HG03378 (cell line): ENCODE measurements at regions not wholly inside any gene's neighbourhood (a gene's known extent, or its start where the extent isn't known, plus 50 kb on each side); places are given as distances from the start of the nearest gene placed in this dataset.
"Not testable (repeated sequence)": the region's sequence is repeated elsewhere in the genome, so short reads cannot be mapped to it uniquely, and the experiment has no call there.

Source experiments
- ATAC-seq: cut with Tn5 transposase; IDR thresholded peaks from one replicate; pipeline ENCODE4 v1.9.1; 2021; ENCODE audit warnings: mild to moderate bottlenecking, moderate library complexity; ENCODE audit not compliant: unreplicated experiment

DNA sequence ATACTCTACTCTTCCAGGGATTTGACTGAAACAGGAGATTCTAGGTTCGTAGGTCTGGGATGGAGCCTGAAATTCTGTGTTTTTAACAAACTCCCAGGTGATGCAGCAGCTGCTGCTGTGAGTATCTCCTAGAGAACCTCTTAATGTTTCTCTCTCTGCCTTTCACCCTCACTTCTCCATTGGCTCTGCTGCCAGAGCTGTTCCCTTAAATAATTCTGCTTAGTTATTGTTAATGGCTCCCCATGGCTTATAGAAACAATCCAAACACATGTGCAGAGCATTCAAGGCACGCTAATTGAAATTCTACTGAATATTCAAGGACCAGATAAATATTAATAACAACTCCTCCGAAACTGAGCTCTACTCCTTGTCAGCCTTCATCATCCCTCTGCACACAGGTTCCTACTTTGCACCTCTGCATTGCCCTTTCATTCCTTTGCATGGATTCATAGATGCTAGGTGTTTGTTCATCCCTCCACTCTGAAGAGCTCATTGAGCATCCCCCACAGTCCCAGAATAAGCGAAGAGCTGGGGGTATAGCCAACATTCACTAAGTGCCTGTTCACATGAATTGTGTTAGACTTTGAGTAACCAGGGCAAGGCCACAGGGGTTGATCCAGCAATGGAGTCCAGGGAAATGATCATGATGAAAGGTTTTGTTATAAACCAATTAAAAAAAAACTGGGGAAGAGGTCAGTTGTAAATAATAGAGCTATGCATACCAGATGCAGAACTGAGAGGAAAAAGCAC lies 488.4 kb upstream of the JAG1 start:
- ATAC-seq, result no peak

DNA sequence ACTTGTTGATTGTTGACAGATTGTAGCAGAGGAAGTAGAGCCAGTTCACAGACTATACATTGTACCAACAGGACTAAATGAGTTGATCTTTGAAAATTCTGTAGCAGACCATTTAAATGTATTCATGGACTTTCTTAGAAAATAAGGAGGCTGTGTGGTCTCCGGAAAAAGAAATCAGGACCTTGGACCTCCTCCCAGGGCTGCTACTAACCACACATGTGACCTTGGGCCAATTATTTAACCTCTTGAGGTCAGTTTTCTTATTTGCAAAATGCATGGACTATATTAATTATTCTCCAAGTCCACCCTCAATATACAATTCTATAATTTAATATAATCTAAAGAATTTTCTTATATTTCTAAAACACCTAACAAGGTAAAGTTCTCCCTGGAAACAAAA lies 492.0 kb upstream of the JAG1 start:
- no peak for ATAC-seq

DNA sequence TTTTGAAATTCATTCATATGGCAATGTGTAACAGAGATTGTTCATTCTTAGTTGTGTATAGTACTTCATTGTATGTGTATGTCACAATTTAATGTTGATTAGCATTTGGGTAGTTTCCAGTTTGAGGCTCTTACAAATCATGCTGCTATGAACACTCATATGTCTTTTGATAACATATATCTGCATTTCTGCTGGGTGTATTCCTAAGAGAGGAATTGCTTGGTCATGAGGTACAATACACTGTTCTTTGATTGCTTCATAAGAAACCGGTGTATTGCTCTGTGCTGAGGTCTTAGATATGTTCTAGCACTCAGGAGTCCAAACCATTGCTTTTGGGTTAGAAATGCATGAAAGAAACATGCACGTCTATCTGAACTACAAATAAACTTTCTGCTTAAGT lies 492.9 kb upstream of the JAG1 start:
- no peak for ATAC-seq

DNA sequence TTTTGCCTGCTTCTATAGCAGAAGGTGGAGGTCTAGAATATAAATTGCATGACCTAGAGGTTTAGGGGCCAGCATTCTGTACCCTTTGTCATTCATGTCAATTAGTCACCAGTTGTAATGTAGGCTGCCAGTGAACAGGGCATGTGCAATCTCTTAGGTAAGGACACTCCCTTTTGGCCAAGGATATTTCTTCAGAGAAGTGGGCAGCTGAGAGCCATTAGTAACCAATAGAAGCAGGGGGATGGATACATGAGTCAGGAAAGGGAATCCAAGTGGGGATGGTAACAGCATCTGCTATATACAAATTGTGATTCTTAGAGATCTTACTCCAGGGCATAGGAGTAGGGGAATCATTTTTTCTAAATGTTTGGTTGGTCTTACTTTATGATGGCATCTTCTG lies 494.2 kb upstream of the JAG1 start:
- ATAC-seq, result no peak

DNA sequence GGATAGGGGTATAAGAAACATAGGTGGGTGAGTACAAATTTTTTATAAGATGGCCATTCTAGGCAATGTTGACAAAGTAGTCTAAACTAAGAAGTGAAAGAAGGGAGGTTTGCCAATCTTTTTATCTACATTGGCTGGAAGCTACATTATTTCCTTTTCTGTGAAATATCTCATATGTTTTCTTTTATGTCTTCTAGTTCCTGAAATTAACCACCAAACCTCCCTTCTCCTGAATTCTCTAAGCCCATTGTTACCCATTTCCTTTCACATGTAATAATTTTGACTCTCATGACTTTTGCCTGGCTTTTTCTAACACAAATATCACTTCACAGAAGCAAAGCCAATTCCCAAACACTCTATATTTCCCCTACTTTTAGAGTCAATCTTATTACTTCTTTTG lies 496.2 kb upstream of the JAG1 start:
- no peak for ATAC-seq

DNA sequence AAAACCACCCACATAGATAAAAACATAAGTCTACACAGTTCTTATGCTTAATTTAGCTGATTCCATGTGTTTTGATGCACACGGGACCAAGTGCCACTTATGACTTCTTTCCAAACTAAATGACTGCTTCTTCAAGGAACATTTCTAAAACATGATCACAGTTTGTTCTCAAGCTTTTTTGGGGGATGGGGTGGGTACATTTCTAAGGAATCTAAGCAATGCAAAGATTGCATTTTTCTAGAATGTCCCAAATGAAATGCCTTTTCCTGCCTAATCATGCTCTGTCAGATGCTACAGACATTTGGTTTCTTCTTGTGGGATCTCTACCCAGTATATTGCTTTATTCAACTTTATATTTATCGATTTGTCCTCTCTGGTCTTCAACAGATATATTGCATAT lies 496.8 kb upstream of the JAG1 start:
- ATAC-seq, result no peak

DNA sequence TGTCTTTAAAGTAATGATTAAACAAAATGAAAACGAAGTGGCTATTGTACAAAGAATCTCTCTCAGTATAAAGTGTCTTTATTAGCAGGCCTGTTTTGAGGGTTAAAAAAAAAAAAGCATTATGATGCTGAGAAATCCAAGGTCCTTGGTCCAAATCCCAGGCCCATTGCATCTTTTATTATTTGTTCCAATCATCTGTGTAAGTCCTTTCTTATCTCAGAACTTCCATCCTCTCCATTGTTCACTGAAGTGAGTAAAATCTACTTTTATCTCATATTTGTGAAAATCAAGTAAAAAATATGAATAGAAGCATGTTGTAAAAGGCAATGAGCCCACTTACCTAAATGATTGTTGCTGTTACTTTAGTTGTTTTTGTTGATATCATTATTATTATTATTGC lies 499.1 kb upstream of the JAG1 start:
- ATAC-seq, result no peak

DNA sequence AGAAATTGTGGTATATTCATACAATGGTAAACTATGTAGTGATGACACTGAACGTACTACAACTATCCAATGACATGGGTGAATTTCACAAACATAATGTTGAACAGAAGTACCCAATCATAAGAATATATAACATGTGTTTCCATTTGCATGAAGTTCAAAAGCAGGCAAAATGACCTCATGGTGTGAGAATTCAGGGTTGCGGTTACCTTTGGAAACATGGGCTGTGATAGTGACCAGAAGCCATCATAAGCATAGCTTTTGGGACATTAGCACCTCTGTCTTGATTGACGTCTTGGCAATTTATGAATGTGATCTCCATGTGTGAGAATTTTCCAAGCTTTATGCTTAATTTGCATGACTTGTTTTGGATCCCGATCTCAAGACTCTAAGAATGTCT lies 500.1 kb upstream of the JAG1 start:
- no peak for ATAC-seq

DNA sequence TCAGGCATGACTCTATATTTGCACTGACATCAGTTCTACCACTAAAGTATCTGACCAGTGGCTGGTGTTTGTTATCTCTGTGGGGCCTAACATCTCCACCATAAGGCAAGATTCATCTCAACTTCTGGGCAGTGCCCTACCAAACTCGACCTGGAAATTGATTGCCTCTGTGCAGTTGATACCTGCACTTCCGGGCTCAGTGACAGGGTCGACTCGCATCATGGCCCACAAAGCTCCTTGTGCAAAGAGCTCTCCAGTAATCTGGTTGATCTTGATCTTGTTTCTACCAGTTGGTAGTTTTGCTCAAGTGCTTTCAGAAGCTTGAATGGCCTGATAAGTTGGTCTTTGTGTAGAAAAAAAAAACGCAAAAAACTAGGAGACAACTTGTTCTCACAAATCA lies 501.1 kb upstream of the JAG1 start:
- ATAC-seq, result no peak

DNA sequence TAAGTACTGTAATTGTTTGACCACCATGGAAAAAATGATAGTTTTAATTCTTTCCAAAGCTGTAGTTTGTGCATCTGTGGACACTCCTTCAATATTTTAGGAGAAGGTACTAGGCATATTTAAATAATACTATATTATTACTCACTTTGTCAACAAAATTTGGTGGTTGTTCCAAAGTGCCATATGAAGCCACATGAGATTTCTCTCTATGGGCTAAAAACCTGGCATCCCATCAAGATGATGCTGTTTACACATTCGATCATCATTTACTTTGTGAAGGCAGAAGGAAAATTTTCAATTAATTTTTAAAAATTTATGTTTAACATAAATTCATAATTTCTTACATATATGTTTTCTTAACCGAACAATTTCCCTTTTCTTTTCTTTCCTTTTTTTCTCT lies 502.6 kb upstream of the JAG1 start:
- no peak for ATAC-seq

DNA sequence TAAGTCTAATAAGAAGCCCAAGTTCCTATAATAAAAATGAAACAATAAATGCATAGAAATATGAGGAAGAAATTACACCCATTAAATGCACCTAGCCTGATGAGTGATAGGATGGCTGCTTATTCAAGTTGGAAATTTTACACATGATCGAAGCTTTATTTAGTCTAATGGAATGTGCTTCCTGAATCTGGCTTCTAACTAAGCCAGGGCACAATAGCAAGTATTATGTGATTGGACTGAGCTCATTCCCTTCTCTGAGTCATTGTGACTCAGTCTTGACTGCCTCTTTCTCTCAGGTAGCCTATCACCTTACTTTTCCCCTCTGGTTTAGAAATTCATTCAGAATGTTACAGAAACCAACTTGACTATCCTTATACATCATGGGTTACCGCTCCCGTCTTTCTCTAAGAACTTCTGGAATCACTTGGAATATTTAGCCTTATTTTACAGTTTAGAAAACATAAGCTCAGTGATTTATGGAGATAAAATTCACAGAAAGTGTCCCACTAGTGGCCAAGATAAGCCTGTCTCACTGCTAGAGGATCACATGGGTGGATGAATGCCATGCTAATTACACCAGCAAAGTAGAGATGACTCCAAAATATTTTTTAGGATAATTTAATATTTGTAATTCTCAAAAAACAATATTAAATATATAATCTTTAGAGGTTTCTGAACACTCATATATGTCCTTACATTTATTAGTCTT lies 505.3 kb upstream of the JAG1 start:
- no peak for ATAC-seq

DNA sequence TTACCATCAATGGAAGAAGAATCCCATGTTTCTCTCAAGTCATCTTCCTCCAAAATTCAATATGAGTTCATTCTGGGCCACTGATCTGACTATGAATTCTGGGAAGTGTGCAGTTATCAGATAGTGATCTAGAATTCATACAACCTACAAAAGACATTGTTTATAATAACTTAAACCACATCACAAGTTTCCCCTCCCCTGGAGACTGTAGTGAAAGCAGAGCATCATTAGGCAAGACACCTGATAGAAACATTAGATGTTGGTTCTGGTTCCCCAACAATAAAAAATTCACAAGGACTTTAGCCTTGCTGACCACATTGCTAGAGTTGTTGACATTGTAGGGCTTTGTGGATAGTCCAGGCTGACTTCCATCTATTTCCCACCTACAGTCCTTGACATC lies 506.4 kb upstream of the JAG1 start:
- no peak for ATAC-seq

DNA sequence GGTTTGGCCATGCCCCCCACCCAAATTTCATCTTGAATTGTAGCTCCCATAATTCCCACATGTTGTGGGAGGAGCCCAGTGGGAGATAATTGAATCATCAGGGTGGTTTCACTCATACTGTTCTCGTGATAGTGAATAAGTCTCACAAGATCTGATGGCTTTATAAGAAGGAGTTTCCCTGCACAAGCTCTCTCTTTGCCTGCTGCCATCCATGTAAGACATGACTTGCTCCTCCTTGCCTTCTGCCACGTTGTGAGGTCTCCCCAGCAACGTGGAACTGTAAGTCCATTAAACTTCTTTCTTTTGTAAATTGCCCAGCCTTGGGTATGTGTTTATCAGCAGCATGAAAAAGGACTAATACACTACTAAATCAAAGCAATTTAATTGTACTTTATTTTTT lies 507.3 kb upstream of the JAG1 start:
- ATAC-seq, result not testable (repeated sequence)

DNA sequence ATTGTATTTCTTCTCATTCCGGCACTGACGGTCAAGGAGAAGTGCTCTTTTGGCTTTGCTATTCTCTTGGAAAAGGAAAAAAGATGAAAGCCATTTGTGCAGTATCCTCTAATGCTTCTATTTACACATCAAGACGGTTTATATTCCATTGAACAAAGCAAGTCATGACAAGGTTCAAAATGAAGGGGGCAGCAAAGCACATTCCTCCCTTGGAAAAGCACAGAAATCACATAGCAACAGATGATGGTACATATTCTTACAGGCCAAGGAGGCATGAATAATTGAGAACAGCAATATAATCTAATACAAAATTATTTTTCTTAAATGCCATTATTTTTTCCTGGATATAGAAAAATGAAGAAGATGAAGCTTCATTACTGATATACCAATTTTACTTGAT lies 508.2 kb upstream of the JAG1 start:
- no peak for ATAC-seq

DNA sequence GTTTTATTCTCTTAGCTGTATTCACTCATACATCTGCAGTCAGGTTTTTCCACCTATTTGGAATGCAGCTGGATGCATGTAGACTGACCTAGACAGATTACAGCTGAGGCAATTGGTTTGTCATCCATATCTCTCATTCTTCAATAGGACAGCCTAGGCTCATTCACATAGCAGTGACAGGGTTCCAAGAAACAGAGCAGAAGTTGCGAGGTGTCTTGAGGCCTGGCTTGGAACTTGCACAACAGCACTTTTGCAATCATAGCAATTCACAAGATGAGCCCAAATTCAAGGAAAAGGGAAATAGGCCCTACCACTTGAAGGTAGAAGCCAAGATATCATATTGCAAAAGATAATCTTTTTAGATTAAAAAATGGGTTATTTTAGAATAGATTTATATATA lies 508.9 kb upstream of the JAG1 start:
- ATAC-seq, result no peak

DNA sequence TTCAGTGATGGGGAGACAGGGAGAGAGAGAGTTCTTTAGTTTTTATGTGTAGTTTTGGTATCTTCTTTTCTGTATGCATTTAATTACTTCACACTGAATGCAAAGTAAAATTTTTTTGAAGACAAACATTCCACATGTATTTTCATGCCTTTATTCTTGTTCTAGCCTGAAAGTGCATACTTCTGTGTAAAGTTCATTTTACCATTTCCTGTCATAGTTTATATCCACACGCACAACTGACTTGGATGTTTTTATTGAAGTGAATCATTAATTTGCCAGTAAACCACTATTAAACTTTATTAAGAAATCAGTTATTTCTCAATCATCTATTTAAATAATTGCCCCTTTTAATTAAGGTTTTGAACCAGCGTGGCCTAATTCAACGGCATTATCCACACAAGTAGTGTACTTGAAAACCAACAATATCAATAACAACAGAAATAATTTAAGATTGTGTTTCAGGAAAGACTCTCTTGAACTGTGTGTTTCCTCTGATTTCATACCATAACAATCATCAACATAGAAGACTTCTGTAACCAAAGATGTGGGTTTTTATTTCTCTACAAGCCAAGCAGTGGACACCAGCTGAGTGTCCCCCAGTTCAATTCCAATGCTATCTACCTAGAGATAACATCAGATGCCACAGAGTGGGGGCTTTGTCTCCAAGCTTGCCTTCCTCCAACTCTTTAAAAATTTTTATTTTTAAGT lies 512.7 kb upstream of the JAG1 start:
- ATAC-seq, result no peak

DNA sequence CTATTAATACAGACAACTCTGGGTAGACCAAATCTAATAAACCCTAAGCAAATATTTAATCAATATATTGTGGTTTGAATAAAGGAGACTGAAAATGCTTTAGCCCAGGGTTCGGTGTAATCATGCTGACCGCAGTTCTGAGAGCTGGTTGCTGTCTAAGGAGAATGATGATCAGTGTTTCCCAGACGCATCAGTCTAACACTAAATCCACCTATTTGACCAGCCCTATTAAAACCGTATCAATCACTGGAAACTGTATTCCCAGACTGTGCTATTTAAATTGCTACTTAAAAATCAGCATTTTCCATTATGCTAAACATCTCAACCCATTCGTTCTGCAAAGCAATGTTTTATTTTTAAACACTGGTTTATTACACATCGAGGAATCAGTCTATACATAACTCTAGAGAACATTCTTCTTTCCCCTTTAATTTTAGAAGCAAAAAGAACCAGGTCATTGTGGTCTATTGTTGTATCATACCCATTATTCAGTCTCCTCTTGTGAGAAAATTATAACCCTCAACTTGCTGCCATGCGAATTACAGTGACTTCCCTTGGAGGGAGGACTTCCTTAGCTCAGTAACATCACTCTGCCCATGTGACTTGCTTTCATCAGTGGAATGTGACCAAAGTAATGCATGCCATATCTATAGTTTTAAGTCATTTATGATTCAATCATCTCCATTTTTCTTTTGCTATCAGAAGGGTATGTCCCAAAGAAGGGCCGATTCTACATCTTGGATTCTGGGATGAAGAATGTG lies 515.2 kb upstream of the JAG1 start:
- ATAC-seq, result no peak

DNA sequence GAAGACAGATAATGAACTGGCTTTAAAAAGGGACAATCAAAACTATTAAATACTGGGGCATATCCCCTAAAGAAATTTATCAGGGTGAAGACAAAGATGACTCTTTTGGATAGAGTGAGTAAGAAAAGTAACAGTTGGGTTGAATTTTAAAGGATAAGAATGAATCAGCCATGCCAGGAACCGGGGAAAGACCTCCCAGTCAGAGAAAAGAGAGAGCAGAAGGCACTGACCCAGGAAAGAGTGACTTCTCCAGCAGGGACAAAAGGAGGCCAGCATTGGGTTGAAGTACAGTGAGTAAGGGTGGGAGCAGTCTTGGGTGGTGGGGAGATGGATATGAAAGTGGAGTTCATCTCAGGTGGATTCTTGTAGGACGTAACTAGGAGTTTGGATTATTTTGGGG lies 516.9 kb upstream of the JAG1 start:
- ATAC-seq, result no peak

DNA sequence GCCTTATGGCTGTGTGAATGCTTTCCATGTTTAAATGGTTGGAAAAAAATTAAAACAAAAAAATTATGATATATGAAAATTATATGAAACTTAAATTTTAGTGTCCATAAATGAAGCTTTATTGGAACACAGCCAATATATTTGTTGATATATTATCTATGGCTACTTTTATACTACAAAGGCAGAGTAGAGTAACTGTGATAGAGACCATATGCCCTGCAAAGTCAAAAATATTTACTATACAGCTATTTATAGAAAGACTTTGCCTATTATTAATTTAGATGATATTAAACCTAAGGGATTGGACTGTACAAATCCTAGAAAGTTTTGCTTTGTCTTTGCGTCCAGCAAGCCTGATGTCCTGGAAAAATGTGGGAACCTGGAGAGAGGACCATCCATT lies 518.3 kb upstream of the JAG1 start:
- ATAC-seq, result no peak

DNA sequence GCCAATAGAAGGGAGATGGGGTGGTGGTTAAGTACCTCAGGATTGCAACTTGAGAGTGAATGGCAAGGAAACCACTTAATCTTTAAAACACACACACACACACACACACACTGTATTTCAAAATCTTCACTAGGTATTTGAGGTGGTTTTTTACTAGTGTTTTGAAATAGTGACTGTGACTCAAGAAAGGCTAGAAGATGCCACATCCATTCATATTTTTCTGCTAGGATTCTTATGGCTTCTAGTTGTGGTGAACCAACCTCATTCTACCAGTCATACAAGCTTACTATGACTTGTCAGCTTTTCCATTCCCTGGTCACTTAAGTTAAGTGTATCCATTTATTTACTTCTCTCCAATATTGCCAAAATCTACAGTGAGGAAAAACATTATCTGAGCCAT lies 519.4 kb upstream of the JAG1 start:
- ATAC-seq, result no peak

DNA sequence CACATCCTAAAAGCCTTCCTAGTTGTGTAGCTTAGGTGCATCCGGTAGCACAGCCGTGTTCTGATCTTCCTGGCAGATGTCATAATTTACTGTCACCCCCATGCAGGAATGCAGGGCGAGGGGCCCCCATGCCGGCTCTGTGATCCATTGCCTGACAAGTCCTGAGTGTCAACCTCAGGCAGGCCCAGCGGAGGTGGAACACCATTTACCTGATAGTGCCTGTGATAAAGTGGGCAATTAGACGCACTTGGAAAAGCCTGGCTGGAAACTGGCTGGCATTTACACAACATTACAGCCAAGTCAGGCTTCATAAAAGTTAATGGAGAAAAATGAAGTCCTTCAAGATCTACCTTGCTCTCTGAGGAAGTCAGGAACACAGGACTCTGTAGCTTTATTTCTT lies 521.4 kb upstream of the JAG1 start:
- no peak for ATAC-seq
